GM20431 (cell line): ENCODE measurements at regions not wholly inside any gene's neighbourhood (a gene's known extent, or its start where the extent isn't known, plus 50 kb on each side); places are given as distances from the start of the nearest gene placed in this dataset.

Source experiments
- in situ Hi-C: fragments of 300-500 bp; cut with MseI, MboI; formaldehyde crosslinking; loops from one replicate; pipeline ENCODE4 v1.15.0; 2020; ENCODE audit warnings: low sequenced_read_pairs; ENCODE audit not compliant: unreplicated experiment

DNA sequence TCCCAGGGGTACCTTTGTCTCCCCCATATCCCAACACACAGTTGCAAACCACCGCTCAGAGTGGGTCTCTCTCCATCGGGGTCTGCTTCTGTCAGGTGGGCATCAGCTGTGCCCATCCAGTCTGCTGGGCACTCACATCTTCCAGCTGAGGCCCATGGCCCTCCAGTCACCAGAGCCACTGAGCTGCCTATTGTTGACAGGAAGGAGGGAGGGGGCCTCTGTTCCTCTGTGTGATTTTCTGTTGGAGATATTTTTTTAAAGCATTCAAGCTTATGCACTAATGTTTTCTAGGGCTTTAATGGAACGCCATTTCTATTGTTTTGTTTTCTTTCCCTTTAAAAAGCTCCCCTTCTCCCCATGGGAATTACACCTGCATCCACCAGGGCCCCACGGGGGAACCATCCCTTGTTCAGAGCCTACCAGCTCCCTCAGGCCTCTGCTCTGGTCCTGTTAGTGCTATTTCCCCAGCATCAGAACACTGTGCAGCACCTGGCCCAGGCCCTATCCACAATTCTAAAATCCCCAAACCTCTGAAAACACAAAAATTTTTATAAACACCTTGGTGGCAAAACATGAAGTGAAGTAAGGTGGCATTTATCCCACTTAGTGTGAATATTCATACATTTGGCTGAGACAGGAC is 326.2 kb downstream of the CD83 start:
- in situ Hi-C loops, result no loop called here

DNA sequence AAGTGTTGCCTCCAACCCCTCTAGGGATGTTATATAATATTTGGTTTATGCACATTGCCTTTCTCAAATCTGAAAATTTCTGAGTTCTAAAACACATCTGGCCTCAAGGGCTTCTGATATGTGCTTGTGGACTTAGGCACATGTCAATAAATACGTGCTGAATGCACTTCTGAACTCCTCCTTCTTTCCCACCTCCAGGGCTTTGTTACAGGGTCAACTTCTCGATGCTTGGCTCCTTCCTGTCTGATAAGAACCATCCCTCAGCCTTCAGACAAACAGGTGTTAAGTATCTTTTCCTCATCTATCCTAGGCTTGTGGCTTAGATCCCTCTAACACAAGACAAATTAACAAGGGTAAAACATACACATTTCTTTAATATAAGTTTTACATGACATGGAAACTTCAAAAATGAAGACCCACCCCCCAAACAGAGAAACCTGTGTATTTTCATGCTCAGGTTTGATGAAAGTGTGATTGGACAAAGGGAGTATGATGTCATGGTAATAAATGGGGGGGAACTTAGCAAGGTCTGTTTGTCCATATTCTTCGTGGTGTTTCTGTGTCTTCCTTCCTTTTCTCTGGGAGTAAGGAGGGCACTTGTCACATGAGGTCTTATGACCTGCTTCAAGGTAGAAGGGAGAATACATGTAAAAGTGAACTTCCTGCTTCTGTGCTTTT is 326.9 kb downstream of the CD83 start:
- in situ Hi-C loops, result no loop called here

DNA sequence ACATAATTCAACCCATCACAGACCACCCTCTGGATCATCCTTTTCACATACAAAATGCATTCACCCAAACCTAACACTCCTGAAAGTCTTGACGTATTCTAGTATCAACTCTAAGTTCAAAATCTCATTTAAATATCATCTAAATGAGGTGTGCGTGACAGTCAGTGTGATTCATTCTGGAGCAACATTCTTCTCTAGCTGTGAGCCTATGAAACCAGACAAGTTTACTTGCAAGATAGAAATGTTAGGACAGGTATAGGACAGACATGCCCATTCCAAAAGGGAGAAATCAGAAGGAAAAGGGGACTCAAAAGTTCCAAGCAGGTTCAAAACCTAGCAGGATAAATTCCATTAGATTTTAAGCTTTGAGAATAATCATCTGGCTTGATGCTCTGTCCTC is 329.7 kb downstream of the CD83 start:
- in situ Hi-C loops, result no loop called here

DNA sequence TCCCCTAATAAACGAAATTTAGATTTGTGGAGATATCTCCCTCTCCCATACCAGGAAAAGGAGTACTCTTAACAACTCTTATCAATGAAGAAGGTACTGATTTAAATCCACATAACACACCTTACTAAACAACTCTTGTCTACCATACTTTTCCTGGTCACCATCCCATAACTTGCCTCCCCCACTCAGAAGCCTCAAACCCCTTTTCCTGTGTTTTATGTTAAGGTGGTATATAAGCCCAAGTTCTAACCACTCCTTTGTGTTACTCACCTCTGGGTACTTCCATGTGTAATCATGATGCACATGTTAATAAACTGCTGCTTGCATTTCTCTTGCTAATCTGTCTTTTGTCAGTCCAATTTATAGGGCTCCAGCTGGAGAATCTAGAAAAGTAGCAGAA is 330.7 kb downstream of the CD83 start:
- in situ Hi-C loops, result no loop called here

DNA sequence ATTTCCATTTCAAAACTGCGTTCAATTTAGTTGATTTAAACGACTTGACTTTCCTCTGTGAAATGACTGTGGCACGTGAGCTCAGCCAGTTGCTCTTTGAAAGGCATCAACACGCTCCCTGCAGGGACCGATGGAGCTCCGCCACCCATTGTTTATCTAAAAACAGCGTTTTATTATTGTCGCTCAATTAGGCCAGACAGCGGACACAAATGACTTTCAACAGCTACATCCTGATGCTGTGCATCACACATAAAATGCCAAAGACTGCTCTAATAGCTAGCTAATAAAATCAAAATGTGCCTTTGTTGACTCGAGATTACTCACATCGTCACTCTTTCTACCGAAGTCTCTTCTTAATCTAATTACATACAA is 332.5 kb downstream of the CD83 start:
- in situ Hi-C loops, result no loop called here

DNA sequence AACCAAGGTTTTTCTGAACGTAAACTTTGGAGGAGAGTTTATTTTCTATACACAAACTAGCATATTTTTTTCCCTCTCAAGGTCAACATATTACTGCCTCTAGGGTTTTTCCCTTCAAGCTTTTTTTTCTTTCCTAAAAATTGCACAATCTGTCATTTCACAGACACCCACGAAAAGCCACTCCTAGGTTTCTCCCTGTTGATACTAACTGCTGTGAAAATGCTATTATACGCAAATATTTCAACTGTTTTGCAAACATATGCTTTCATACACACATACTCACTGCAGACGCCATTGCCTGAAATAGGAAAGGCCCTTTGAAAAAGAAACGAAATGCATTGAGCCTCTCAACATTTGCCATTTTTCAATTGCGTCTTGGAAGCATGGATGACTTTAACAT is 333.0 kb downstream of the CD83 start:
- in situ Hi-C loops, result no loop called here

DNA sequence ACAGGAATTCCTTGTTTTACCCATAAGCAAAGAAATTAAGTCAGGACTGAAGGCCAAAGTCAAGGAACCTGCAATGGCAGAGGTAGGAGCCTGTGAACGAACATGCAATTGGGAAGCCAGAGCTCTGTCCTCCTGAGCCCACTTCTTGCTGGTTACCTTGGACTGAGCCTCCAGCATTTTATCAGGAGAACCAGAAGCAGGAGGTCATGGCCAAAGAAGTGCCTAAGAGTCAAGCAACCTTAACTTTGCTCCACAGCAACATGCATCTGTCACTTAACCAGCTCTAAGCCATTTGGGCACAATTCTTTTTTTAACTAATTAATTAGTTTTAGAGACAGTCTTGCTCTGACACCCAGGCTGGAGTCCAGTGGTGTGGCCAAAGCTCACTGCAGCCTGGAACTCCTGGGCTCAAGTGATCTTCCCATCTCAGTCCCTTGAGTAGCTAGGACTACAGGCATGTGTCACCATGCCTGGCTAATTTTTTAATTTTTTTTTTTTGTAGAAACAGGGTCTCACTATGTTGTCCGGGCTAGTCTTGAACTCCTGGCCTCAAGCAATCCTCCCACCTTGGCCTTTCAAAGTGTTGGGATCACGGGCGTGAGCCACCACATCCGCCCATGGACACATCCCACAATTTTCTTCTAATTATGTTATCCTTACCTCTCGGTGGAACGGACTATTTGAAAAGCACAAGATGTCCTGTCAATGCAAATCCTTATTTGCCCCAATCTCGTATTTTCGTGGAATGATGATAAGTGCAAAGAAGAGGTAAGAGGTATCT is 334.2 kb downstream of the CD83 start:
- in situ Hi-C loops, result no loop called here

DNA sequence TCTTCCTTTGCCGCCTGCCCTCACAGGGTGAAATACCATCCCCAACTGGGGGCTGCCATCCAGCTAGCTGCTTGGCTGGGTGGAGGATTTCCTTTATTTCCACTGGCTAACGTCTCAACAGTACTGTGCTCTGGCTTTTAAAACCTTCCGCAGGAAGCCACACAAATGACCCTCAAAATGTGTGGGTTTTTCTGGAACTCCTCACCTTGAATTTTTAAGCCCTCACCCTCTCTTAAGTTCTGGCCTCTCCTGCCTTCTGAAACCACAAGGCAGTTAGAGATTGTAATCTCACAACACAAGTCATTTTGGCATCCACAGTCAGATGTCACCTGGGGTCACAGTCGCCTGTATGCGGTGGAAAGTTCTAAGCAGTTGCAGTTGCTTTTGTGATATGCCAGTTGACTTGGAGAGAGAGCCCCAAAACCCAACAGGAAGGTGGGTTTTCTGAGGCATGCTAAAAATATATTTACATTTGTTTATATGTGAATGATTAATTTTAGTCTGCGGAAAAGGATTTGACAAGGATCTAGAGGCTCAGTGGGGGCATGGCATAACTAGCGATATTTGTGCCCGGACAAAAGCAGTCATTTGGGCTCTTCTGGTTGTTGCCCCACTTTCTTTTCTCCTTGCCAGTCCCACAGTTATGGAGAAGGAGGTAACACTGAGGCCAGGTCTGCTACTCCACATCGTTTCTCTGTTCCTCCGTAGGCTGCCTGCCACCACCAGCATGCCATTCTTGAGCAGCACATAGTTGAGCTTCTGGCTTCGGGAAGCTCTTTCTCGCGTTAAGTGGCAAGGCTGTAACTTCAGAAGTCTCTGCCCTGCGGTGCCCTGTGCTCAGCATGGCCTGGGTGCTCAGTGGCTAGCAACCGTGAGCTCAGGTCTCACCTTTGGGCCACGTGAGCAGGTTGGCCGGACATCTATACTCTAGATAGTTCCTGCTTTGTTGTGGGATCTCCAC is 335.3 kb downstream of the CD83 start:
- in situ Hi-C loops, result no loop called here

DNA sequence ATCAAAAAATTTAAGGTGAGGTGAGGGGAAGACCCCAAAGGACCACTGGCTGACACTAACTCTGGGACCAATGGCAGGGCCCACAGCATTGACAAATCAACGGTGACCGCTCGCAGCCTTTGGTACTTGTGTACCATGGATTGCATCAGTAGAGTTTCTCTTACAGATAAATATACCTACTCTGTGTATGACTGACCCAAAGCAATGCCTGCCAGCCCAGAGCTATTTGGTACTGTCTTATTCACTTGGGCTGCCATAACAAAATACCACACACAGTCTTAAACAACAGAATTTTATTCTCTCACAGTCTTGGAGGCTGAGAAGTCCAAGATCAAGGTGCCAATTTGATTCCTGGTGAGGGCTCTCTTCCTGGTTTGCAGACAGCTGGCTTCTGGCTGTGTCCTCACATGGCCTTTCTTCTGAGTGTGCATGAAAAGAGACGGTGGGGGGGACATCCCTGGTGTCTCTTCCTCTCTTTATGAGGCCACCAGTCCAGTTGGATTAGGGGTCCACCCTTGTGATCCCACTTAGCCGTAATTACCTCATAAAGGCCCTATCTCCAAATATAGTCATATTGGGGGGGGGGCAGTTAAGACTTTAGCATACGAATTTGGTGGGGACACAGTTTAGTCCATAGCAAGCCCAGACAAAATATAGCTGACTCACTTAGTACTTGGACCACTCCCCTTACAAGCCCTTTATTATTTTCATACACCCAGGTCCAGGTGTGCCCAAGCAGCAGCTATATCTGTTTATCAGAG is 336.3 kb downstream of the CD83 start:
- in situ Hi-C loops, result no loop called here

DNA sequence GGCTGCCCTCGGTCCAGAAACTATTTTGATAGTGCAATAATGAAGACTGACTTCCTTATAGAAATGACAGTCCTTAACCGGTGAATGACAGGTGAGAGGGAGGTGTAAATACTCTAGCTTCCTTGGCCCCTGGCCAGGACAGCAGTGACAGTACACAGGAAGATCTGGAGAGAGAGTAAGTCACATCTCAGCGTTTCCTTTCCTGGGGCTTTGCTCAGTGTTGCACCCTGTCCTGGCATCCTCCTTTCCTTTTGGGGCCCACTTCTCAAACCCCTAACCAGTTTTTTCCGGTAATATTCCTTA is 336.9 kb downstream of the CD83 start:
- in situ Hi-C loops, result no loop called here

DNA sequence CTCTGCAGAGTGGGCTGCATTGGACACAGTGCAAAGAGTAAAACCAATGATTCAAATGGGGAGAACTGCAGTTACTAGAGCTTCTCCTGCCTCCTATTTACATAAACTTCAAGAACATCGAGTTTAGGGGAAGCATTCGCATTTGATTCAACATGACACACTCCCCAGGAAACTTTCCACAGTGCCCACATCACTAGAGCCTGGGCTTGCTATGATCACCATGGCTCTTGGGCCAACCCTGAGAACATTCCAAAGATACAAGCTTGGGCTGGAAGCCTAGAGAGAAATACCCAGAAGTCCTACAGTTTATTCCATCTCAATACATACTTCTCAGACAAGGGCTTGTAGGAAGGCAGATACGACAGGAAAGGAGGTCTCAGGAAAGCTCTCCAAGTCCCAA is 337.9 kb downstream of the CD83 start:
- in situ Hi-C loops, result no loop called here

DNA sequence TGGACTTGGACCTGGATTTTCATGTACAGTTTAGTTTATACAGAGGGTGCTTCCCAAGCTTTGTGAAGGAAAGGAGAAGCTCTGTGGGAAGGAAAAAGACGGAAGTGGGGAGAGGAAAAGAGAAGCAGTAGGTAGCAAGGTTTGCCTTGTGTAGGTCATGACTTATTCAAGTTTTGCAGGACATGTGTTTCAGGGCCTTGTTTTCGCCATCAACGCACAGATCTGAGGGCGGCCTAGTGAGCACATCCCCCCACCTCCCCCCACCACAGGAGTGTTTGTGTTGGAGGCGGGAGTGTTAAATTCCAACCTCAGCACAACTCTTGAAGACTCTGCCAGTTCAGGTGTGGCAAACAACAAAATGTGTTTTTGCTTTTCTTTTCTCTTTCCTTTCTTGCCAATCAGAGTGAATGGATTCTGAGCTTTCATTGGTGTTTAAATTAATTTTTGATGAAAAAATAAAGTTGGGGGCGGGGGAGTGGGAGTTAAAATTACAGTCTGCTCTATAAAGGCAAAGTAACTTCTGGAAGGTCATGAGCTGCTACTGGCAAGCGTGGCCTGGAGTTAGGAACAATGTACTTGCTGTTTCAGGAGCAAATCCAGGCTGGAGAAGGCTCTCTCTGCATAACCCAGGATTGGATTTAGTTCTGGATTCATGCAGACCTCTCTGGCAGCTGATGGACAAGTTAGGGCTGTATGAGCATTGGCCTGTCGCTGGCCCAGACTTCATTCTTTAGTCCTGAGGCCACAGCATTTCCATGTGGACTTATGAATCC is 338.5 kb downstream of the CD83 start:
- in situ Hi-C loops, result no loop called here

DNA sequence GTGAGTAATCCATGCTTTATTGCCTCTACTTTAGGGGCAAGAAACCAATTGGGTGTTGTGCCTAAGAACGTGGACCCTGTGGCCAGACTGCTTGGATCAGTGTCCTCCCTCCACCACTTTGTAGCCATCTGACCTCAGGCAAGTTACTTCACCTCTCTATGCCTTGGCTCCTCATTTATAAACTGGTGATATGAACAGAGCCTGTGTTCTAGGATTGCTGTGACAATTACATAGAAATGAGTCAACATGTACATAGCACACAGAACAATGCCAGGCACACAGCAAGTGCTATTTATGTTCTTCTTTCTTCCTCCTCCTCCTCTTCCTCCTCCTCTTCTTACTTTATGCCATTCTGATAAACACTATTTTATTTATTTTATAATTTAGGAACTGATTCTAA is 339.4 kb downstream of the CD83 start:
- in situ Hi-C loops, result no loop called here

DNA sequence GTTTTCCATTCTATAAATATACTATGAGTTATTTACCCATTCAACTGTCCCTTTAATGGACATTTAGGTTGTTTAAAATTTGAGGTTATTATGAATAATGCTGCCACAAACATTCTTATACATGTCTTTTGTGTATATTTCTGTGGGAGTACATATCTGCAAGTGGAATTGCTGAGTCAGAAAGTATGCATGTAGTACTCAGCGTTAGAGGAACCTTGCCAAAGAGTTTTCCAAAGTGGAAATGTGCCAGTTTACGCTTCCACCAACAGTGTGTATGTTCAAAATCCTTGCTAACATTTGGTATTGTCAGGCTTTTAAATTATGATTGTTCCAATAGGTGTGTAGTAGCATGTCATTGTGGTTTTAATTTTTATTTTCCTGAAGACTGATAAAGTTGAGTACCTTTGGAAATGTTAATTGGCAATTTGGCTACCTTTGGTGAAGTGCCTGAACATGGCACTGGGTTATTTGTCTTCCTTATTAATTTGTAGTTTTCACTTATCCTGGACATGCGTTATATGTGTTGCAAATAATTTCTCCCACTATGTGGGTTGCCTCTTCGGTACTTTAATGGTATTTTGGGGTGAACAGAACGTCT is 341.2 kb downstream of the CD83 start:
- in situ Hi-C loops, result no loop called here

DNA sequence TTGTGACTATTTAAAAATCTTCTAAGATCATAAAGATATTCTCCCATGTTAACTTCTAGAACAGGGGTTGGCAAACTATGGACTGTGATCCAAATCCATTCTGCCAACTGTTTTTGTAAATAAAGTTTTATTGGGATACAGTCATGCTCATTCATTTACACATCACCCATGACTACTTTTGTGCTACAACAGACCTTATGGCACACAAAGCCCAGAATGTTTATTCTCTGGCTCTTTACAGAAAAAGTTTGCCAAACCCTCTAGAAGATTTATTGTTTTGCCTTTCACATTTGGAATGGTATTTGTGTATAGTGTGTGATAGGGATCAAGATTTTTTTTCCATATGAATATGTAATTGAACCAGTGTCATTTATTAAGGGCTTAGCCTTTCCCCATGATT is 341.7 kb downstream of the CD83 start:
- in situ Hi-C loops, result no loop called here

DNA sequence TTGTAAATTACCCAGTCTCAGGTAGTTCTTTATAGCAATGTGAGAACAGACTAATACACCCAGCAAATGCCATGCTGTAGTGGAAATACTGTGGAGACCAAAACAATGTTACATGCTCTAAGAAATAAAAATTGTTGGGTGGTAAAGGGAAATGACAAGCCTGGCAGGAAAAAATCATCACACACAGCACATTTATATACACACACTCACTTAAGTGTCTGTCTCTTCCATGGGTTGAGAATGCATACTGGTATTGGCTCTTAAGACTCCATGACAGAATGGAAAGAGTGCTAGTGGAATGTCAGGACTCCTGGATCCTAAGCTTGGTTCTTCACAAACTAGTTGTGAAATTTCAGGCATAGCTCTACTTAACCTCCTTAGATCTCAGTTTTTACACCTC is 343.0 kb downstream of the CD83 start:
- in situ Hi-C loops, result no loop called here

DNA sequence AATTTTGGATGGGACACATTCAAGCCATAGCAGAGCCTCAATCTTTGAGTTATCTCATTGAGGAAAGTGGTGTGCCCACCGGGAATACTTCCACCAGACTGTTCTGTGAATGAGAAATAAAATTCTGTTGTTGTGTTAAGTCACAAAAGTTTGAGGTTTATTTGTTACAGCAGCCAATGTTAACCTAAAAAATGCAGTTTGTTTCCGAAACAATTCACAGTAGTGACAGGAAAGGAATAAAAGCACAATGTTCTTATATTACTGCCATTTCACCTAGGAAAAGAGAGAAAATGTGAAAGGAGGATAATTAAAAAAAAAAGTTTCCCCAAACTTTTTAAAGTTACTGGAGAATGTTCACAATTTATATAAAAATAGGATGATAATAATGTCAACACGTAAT is 344.6 kb downstream of the CD83 start:
- in situ Hi-C loops, result no loop called here

DNA sequence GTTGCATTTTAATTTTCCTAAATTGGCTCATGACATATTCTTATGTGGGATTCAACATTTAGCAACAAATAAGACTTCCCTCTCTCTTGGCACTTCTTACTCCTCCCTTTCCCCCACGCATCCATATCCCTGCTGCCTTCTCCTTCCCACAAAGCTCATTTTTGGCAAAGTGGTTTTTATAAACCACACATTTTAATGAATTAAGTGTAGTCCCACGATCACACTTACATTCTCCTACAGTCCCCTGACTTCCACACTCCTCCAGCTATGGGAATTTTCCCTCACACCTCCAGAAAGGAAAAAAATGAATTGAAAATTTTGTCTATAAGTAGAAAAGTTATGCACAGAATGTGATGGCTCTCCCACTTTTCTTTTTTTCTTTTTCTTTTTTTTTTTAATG is 345.0 kb downstream of the CD83 start:
- in situ Hi-C loops, result no loop called here

DNA sequence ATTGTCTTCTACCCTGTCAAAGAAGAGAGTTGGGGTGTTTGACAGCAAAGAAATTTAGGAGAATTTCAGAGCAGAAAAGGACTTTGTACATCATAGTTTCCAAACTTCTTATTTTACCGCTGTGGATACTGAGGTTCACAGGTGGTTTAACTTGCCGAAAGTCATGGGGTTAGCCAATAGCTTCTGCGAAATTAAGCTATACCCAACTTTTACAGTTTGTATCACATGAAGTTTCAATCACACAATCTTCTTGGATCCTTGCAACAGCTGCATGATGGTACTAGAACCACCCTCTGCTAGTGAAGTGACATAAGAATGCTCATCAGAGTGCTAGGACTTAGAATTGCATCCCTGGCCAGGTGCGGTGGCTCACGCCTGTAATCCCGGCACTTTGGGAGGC is 345.5 kb downstream of the CD83 start:
- in situ Hi-C loops, result no loop called here
